ENCODE measurements at regions not wholly inside any gene's neighbourhood (a gene's known extent, or its start where the extent isn't known, plus 50 kb on each side); places are given as distances from the start of the nearest gene placed in this dataset.
A peak's percentile ranks its signal among the peaks of the same experiment; 100 is the strongest.
"Not testable (repeated sequence)": the region's sequence is repeated elsewhere in the genome, so short reads cannot be mapped to it uniquely, and the experiment has no call there.

DNA sequence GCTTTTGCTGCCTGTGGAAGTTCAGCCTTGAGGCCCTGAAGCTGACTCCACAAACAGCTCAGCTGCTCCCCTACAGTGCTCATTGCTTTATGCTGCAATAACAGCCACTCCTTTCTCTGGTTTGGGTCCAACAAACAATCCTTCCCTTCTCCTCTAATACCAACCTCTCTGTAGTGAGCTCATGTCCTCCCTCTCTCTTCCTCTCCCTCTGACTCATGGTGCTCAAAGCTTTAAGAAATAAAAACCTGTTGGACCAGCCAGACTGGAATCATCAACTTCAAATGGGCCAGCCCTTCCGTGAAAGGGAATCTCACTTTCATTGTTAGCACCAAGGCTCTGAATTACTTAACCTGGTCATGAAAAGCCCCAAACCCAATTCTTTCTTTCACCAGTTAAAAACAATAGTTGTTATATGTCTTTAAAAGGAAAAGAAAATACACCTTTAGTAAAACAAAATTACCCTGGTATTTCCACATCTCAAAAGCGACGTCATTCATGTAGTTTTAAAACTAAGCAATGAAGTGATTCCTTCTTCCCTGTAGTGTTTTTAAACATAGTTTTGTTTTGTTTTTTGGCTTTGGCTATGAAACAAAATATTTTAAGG is 126.4 kb downstream of the DUSP6 start:
- DNase-seq: no peak

DNA sequence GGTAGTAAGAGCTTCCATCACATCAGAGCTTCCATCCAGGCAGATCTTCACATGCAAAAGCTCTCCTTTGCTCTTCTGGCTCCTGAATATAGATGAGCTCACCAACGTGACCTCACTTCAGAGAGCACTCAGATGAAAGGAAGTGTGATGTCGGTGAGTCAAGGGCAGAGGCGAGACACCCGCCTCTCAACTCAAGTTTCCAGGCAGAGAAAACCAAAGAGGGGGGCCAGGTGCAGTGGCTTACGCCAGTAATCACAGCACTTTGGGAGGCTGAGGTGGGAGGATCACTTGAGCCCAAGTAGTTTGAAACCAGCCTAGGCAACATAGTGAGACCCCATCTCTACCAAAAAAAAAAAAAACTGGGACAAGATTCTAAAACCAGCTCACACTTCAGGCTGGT is 126.9 kb downstream of the DUSP6 start:
- DNase-seq: peak; percentile 67

DNA sequence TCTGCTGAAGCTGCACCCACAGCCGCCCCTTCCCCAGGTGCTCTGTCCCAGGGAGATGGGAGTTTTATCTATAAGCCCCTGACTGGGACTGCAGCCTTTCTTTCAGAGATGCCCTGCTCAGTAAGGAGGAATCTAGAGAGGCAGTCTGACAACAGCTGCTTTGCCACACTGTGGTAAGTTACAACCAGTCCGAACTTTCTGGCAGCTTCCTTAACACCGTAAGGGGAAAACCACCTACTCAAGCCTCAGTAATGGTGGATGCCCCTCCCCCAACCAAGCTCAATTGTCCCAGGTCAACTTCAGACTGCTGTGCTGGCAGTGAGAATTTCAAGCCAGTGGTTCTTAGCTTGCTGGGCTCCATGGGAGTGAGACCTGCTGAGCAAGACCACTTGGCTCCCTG is 129.7 kb downstream of the DUSP6 start:
- peak; percentile 18 for DNase-seq

DNA sequence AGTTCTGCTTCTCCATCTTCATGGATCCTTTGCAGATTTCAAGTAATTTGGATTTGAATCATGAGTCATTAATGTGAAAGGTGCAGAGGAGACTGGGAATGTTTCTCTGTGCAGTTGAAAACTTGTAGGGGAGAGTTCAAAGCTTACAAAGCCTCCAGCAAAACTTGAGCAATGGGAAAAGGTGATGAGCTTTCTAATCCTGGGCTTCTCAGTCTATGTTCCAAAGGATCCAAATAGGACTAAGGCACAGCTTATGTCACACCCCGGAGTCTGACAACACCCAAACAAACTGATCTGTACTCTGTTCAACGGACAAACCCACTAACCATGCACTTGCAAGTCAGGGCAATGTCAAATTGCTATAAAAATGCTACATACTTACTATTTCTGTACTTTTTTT is 134.8 kb downstream of the DUSP6 start:
- DNase-seq: no peak

DNA sequence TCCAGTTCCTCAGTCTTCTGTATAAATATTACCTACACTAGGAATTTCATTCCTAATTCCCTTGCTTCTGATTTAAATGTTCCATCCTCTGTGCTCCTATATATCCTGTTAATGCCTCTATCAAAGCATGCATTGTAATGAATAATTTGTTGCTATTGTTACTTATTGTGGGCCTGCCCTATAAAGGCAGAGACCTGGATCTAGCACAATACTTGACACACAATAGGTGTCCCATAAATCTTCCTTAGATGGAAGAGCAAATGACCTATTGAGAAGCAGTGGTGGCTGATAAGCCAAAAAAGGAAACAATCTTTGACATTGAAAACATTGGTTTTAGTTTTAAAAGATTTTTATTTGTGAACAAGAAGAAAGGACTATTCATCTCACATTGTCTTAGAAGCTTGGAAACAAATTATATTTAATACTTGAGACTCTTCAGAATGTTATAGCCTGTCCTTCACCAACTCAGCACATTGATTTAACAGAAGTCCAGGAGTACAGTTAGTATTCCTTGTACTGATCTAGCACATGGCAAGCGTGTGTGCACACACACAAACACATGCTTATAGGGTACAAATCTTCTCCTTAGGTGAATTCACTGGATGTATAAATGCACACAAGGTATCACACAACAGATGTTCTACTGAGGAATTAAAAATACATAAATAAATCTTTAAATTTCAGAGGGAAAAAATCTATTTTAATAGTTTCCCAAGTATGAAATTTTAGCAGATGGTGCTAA is 135.9 kb downstream of the DUSP6 start:
- DNase-seq: no peak

DNA sequence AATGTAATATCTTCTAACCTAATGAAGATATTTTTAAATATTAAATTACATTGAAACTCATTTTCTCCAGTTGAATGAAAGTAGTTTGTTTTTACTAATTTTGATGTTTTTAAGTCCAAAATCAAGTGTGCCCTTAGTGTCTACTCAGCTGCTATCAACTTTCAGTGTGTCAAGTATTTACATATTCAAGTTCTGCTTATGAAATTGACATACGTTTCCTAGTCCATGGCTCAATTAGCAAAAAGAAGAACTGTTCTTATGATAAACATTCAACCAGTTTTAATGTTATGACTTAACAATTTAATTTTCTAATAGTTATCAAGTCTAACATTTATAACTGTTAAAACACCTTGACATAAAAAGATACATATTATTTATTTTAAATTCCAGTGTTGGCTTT is 137.1 kb downstream of the DUSP6 start:
- no peak for DNase-seq

DNA sequence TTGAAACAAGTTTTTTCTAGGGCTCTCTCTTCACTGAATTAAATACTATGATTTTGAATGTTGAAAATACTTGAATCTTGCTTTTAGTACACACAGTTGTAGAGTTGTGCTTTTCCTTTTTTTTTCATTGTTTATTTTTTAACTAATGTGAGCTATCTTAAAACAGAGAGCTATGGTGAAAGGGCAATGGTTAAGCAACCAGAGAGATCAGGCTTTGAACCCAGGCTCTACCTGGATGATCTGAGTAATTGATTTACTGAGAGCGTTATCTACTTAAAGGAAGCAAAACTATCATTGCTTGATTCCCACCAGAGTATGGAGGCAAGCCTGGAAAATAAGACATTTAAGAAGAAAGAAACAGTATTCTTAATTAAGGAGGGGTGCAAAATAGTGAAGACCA is 138.6 kb downstream of the DUSP6 start:
- DNase-seq: no peak

DNA sequence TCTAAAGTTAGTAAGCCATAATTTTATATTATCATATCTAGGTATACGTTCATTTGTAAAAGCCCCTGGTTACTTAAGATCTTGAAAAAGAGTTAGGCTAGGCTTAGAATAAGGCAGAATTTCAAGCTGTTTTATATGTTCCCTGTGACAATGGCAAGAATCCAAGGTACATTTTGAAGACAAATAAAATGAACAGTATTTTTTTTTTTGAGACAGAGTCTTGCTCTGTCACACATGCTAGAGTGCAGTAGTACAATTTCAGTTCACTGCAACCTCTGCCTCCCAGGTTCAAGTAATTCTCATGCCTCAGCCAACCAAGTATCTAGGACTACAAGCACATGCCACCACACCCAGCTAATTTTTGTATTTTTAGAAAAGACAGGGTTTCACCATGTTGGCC is 139.2 kb downstream of the DUSP6 start:
- DNase-seq: no peak

DNA sequence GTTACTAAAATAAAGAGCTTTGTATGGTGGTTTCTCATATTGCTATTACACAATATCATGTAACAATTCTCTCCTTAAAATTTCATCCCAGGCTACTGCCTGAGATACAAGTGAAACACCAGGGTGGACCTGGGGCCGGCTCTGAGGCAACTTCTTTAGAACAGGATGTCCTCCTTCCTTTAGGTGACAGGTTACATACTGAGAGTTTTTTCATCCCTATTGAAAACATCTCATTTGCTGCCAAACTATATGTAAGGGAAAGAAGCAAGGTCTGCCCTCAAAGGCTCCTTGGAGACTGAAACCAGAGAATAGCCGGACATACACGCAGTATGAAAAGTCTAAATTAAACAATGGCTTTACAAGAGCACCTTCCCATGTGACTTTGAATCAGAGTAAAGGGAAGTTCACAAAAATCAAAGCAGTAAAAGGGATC is 139.9 kb downstream of the DUSP6 start:
- no peak for DNase-seq

DNA sequence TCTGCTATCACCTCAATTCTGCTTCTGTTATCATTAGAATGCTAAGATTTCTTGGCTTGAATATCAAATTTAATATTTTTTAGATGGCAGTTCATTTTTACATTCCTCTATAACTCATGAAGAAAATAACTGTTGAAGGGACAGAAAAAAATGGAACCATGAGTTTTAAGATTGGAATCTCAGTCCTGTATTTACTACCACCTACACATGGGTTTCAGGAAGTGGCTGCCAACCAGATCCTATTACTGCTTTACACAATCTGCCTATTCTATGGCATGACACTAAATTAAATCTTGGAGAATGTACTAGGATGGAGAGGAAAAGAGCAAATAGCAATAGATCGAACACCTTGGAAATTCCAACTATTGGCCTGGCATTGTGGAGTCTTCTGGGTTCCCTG is 140.8 kb downstream of the DUSP6 start:
- DNase-seq: no peak

DNA sequence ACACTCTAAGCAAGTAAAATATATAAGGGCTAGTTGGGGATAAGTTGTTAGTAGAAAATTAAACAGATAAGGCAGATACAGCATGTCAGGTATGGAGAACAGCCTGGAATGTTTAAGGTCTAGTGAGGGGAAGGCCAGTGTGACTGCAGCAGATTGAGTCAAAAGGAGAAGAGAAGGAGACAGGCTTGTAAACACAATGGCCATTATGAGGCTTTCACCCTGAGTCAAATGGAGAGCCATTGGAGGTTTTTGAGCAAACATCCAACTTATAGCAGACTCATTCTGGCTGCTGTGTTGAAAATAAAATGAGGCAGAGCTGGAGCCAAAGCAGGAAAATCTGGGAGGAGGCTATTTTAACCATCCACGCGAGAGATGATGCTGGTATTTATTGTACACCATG is 142.0 kb downstream of the DUSP6 start:
- DNase-seq: no peak

DNA sequence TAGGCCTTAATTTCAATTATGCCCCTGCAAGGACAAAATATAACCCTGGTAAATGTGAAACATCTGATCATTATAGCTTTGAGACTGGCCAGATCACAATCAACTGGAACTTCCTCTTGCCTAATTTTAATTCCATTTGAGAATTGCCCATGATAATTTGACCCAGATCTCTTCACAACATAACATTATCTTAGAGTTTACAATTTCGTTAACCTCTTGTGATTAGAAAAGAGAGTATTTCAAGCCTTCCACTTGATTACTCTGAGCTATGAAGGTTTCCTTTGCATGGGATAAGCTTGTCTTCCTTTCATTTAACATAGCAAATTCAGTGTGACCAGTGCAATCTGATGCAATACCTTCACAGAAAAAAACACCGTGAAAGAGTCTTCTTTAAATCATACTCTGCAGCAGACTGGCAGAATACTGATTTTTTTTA is 143.6 kb downstream of the DUSP6 start:
- no peak for DNase-seq

DNA sequence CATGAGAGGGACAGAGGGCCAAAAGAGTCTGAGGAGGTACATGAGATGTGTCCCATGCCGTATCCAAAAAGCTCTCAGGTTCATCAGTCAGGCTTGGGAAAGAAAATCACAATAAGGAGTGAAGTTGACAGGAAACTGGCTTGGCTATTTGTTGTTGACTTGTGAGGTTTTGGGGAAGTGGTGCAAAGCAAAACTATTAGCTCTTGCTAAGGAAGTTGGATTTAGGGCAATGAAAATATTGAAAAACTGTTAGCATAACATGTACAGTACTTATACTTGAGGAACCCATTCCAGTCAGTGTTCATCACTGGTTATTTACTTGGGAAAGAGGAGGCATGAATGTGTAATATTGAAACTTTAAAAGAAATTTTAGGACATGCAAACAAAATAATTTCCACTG is 145.9 kb downstream of the DUSP6 start:
- no peak for DNase-seq

DNA sequence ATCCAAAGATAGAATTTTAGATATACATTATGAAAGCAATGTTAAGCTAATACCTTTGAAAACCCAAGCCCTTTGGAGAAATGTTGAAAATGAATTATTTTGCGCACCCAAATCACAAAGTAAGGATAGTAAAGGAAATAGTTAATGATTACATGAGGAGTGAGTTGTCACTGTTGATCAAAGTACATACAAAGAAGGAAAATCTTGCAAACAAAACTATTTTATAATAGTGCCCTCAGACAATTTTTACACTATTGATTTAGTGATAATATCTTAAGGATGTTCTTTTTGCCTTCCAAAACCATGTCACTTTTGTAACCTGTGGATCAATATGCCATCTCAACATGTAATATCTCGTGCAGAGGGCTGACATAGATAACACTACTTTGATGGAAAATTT is 146.8 kb downstream of the DUSP6 start:
- DNase-seq: no peak

DNA sequence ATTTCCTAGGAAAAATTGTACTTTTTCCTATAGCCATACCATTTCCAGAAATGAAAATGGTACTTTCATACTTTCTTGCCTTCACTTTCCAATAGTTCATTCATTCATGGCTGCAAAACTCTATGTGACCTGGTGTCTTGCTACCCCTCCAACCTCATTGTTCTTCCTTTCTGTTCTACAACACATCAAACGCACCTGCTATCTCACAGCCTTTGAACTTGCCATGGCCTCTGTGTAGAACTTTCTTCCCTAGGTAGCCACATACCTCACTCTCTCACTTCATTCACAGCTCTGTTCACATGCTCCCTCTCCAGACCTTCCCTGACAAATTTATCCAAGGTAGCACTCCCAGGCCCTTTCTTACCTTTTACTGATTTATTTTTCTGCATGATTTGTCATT is 149.2 kb downstream of the DUSP6 start:
- no peak for DNase-seq

DNA sequence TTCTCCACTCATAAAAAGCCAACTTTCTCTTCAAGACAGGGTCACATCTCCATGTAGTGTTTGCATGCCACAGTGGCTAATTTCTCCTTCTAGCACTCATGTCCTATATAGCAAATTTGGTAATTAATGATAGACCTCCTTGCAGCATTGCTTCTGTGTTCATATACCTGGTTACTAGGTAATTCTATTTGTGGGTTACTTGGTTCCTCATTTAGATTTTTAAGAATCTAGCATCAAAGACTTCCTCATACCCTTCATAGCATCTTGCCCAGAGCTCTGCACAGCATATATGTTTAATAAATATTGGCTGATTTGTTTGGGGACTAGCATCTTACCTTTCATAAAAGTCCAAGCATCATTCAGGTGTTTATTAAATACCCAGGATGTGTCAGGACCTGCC is 152.1 kb downstream of the DUSP6 start:
- no peak for DNase-seq

DNA sequence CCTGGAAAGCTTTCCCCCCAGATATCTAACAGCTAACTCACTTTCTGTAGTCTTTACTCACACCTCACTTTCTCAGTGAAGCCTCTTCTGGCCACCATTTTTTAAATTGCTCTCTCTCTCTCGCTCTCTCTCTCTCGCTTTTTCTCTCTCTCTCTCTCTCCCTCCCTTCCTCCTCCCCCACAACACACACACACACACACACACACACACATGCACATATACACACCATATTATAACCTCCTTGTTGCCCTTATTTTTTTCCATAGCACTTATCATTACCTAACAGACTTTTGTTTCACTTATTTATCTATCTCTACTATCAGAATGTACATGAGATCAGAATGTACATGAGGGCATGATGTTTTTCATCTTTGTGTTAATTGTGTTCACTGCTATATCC is 156.8 kb downstream of the DUSP6 start:
- no peak for DNase-seq

DNA sequence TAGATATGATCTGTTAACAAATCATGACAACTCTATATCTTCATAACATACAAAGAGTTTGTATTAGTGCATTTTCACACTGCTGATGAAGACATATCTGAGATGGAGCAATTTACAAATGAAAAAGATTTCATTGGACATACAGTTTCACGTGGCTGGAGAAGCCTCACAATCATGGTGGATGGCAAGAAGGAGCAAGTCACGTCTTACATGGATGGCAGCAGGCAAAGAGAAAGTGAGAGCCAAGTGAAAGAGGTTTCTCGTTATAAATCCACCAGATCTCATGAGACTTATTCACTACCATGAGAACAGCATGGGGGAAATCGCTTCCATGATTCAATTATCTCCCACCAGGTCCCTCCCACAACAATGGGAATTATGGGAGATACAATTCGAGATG is 157.6 kb downstream of the DUSP6 start:
- DNase-seq: no peak

DNA sequence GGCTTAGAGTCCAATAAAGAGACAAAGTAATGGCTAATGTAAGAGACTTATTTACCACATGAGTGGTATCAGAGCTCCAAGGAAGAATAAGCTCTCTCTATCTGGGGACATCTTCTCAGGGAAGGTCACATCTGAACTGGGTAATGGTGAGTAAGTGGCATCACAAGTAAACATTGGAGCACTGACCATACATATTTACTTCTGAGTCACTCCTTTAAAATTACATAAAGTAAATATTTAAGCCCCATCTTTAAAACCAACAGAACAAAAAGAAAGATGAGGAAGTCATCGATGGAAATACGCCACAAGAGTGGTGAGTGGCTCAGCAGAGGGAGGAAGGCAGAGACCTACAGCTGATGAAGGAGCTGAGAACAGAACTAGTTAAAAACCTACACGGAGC is 159.9 kb downstream of the DUSP6 start:
- DNase-seq: no peak

DNA sequence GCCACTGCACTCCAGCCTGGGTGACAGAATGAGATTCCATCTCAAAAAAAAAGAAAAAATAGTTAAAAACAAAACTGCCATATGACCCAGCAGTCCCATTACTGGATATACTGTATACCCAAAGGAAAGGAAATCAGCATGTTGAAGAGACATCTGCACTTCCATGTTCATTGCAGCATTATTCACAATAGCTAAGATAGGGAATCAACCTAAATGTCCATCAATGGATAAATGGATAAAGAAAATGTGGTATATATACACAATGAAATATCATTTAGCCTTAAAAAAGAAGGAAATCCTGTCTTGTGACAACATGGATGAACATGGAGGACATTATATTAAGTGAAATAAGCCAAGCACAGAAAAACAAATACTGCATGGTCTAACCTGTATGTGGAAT is 160.7 kb downstream of the DUSP6 start:
- not testable (repeated sequence) for DNase-seq

DNA sequence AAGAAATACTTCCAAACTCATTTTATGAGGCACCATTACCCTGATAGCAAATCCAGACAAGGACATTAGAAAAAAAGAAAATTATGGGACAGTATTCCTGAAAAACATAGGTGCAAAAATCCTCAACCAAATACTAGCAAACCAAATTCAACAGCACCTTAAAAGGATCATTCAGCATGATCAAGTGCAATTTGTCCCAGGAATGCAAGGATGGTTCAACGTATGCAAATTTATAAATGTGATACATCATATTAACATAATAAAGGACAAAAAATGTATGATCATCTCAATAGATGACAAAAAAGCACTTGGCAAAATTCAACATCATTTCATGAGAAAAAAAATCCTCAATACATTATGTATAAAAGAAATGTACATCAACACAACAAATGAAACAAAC is 162.9 kb downstream of the DUSP6 start:
- DNase-seq: no peak

DNA sequence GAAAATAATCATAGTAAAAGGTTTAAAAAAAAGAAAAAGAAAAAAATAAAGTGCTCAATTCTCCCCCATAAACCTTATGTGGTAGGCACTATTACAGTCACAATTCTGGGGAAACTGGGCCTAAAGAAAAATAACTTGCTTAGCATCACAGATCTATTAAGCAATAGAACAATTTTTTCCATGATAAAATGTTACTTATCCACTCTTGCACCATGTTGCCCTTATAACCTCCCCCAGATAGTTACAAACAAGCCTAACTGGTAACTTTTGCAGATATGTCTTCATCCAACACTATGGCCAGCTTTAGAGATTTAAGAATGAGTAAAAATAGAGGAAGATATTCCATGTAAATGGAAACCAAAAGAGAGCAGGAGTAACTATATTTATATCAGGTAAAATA is 164.8 kb downstream of the DUSP6 start:
- DNase-seq: no peak

DNA sequence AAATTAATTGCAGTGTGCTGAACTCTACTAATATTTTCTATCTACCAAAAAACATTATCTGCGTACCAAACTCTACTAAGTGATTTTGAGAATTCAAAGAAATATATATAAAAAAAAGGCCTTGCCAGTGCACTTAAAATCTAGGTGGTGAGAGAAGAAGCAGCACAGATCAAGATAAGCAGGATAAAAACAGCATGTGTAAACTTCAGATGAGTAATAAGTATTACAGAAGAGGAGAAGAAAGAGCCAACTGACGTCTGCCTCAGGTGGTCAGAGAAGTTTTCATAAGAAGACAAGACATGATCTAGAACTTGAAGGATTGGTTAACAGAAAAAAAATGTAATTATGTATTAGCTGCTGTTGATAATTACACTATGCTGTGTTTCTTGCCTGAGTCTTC is 166.4 kb downstream of the DUSP6 start:
- DNase-seq: no peak

DNA sequence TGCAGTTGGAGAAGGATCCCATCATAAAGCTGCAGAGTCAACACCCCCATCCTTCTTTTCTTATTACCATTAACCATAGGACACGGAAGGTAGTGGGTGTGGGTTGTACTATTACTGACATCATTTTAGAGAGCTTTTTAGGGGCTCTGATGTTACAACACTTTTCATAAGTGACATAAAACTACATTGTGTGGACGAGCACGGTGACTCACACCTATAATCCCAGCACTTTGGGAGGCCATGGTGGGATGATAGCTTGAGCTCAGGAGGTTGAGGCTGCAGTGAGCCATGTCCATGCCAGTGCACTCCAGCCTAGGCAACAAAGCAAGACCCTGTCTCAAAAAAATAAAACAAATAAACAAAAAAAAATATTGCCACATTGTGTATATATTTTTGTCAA is 167.1 kb downstream of the DUSP6 start:
- DNase-seq: no peak

DNA sequence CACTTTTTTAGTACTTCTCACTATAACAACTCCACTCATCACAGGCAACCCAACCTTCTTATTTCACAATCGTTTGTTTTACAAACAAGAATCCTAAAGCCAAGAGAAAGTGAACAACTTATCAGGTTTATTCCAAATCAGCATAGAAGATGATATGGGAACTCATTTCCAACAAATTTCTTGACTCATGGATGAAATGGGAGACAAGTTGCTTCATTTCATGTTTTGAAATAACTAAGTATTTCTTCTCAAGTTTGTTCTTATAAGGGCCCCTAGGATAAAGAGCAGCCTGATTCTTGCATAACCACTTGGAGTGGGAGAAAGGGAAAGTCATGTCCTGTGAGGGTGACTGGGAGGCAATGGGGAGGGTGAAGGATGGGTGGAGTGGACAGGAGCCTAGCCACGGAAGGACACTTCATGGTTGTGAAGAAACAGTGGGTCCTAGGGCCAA is 168.3 kb downstream of the DUSP6 start:
- DNase-seq: no peak
